ENCODE measurements at regions not wholly inside any gene's neighbourhood (a gene's known extent, or its start where the extent isn't known, plus 50 kb on each side); places are given as distances from the start of the nearest gene placed in this dataset.

DNA sequence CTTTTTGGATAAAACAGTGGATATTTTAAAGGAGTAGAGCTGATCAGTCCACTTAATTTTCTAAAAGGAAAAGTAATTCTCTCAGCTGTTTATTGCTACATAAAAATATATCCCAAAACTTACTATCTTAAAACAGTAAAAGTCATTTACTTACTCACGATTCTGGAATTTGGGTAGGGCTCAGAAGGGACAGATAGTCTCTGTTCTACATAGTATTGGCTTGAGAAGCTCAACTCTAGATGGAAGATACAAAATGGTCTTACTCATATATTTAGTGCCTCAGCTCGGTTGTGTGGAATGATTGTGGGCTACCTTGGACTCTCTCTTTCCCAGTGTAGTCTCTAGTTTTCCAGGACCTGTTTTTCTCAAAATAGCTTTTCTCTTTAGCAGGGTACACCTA lies 691.5 kb upstream of the POU3F4 start:
- no peaks in the 10 kb centered on the region for H3K27me3 Mint-ChIP-seq
- H3K4me3 ChIP-seq (ENCODE audit: low read depth, low read length) = no peak overlapping the region
- no peaks in the 10 kb centered on the region for H3K4me1 Mint-ChIP-seq
- DNase-seq (no peak), ATAC-seq (ENCODE audit: low read depth in 2 of 2) (no peak)
- H3K27me3 ChIP-seq (ENCODE audit: control insufficient read depth, insufficient read depth, low read length) = no peaks in the 10 kb centered on the region
- no peak overlapping the region for H3K4me3 Mint-ChIP-seq
- peaks cover 0 to 2% of the 10 kb centered on the region in 2 experiments for H3K9me3 ChIP-seq (ENCODE audit: control insufficient read depth in 2 of 2, low read length in 2 of 2)
- H3K27ac ChIP-seq (ENCODE audit: insufficient read depth, low read length, poor library complexity, severe bottlenecking) = no peak overlapping the region
- no peak overlapping the region for H3K27ac Mint-ChIP-seq
- no peaks in the 10 kb centered on the region for H3K4me1 ChIP-seq (ENCODE audit: control insufficient read depth, insufficient read depth, low read length, poor library complexity, severe bottlenecking)
- H3K36me3 Mint-ChIP-seq = no peaks in the 10 kb centered on the region
- no peaks in the 10 kb centered on the region for H3K36me3 ChIP-seq (ENCODE audit: control insufficient read depth, insufficient read depth, low read length)
- H3K9me3 Mint-ChIP-seq = peaks cover 0 to 5% (median 1%) of the 10 kb centered on the region in 7 donors

DNA sequence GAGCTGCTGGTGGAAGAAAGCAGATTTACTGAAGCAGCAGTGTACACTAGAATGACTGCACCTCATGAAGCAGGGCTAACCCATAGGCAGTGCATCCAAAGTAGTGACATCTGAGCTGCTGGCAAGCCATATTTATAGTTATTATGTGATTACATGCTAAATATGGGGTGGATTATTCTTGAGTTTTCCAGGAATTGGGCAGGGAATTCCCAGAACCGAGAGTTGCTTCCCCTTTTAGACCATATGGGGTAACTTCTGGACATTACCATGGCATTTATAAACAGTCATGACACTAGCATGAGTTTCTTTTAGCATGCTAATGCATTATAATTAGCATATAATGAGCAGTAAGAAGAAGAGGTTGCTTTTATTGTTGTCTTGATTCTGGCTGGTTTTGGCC lies 665.8 kb upstream of the POU3F4 start:
- Histone ChIP-seq H3K27me3 (ENCODE audit: control insufficient read depth, insufficient read depth, low read length) (no peaks in the 10 kb centered on the region), H3K27ac (ENCODE audit: insufficient read depth, low read length, poor library complexity, severe bottlenecking) (no peak overlapping the region), H3K4me1 (ENCODE audit: control insufficient read depth, insufficient read depth, low read length, poor library complexity, severe bottlenecking) (no peaks in the 10 kb centered on the region), H3K36me3 (ENCODE audit: control insufficient read depth, insufficient read depth, low read length) (no peaks in the 10 kb centered on the region), H3K4me3 (ENCODE audit: low read depth, low read length) (no peak overlapping the region), H3K9me3 (ENCODE audit: control insufficient read depth in 2 of 2, low read length in 2 of 2) (no peaks in the 10 kb centered on the region)
- no peaks in the 10 kb centered on the region for H3K27me3 Mint-ChIP-seq
- no peak overlapping the region for H3K4me3 Mint-ChIP-seq
- H3K27ac Mint-ChIP-seq = no peak overlapping the region
- H3K4me1 Mint-ChIP-seq = no peaks in the 10 kb centered on the region
- no peaks in the 10 kb centered on the region for H3K36me3 Mint-ChIP-seq
- H3K9me3 Mint-ChIP-seq = peaks cover 0 to 8% (median 0%) of the 10 kb centered on the region in 7 donors
- ATAC-seq (ENCODE audit: low read depth in 2 of 2) (no peak), DNase-seq (no peak)

DNA sequence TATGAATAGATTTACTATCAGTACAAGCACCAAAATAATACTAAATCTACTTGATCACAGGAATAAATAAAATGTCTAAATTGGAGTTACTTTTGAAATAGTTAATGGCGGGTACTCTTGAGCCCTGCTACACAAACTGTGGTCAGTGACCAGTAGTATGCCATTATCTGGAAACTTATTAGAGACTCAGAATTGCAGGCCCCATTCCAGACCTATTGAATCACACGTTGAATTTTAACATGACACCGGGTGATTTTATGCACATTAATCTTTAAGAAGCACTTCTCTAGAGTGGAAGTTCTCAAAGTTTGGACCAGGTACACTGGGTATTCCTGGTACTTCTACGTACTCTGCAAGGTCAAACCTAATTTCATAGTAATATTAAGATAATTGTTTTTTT lies 660.0 kb upstream of the POU3F4 start:
- Histone ChIP-seq H3K9me3 (ENCODE audit: control insufficient read depth in 2 of 2, low read length in 2 of 2) (no peaks in the 10 kb centered on the region), H3K4me3 (ENCODE audit: low read depth, low read length) (no peak overlapping the region), H3K27ac (ENCODE audit: insufficient read depth, low read length, poor library complexity, severe bottlenecking) (no peak overlapping the region), H3K4me1 (ENCODE audit: control insufficient read depth, insufficient read depth, low read length, poor library complexity, severe bottlenecking) (no peaks in the 10 kb centered on the region), H3K27me3 (ENCODE audit: control insufficient read depth, insufficient read depth, low read length) (no peaks in the 10 kb centered on the region), H3K36me3 (ENCODE audit: control insufficient read depth, insufficient read depth, low read length) (no peaks in the 10 kb centered on the region)
- DNase-seq = no peak
- H3K27ac Mint-ChIP-seq = no peak overlapping the region
- H3K36me3 Mint-ChIP-seq = no peaks in the 10 kb centered on the region
- no peaks in the 10 kb centered on the region for H3K4me1 Mint-ChIP-seq
- ATAC-seq (ENCODE audit: low read depth in 2 of 2) = no peak
- H3K4me3 Mint-ChIP-seq = no peak overlapping the region
- H3K9me3 Mint-ChIP-seq = peaks cover 0 to 10% (median 0%) of the 10 kb centered on the region in 7 donors
- H3K27me3 Mint-ChIP-seq = no peaks in the 10 kb centered on the region
